Activated CD4-positive, alpha-beta T cell treated with anti-CD3 and anti-CD28 coated beads for 4 hours (primary cell): ENCODE measurements at regions not wholly inside any gene's neighbourhood (a gene's known extent, or its start where the extent isn't known, plus 50 kb on each side); places are given as distances from the start of the nearest gene placed in this dataset.
"Not testable (repeated sequence)": the region's sequence is repeated elsewhere in the genome, so short reads cannot be mapped to it uniquely, and the experiment has no call there.

Experiments used
- DNase-seq, 2 donors: peaks; one replicate each; pipeline ENCODE4 v3.0.0-alpha.2; 2020

GRCh38 chr6:102808944-102809505, 1415.5 kb downstream of the GRIK2 start:
- not testable (repeated sequence) for DNase-seq

GRCh38 chr6:102799051-102799450, 1405.5 kb downstream of the GRIK2 start:
- no peak for DNase-seq

GRCh38 chr6:102798636-102799035, 1405.1 kb downstream of the GRIK2 start:
- DNase-seq = no peak

- DNase-seq = no peak
Measured at GRCh38 chr6:102793752-102794151, 1400.2 kb downstream of the GRIK2 start.

- no peak for DNase-seq
Measured at GRCh38 chr6:102774326-102774725, 1380.8 kb downstream of the GRIK2 start.

GRCh38 chr6:102773636-102774035, 1380.1 kb downstream of the GRIK2 start:
- DNase-seq = no peak

GRCh38 chr6:102766963-102767362, 1373.5 kb downstream of the GRIK2 start:
- DNase-seq = no peak

GRCh38 chr6:102764317-102764716, 1370.8 kb downstream of the GRIK2 start:
- DNase-seq = no peak

GRCh38 chr6:102763891-102764290, 1370.4 kb downstream of the GRIK2 start:
- no peak for DNase-seq

- no peak for DNase-seq
Measured at GRCh38 chr6:102761872-102762271, 1368.4 kb downstream of the GRIK2 start.

- DNase-seq = no peak
Measured at GRCh38 chr6:102759415-102759814, 1365.9 kb downstream of the GRIK2 start.

- not testable (repeated sequence) for DNase-seq
Measured at GRCh38 chr6:102758536-102758935, 1365.0 kb downstream of the GRIK2 start.

GRCh38 chr6:102749210-102749971, 1355.9 kb downstream of the GRIK2 start:
- DNase-seq = no peak

- no peak for DNase-seq
Measured at GRCh38 chr6:102746941-102747340, 1353.4 kb downstream of the GRIK2 start.

- DNase-seq = no peak
Measured at GRCh38 chr6:102742754-102743356, 1349.3 kb downstream of the GRIK2 start.

GRCh38 chr6:102742028-102742427, 1348.5 kb downstream of the GRIK2 start:
- no peak for DNase-seq

- no peak for DNase-seq
Measured at GRCh38 chr6:102736941-102737368, 1343.4 kb downstream of the GRIK2 start.

- no peak for DNase-seq
Measured at GRCh38 chr6:102732898-102733297, 1339.4 kb downstream of the GRIK2 start.

- not testable (repeated sequence) for DNase-seq
Measured at GRCh38 chr6:102722086-102722485, 1328.6 kb downstream of the GRIK2 start.

GRCh38 chr6:102717737-102718456, 1324.4 kb downstream of the GRIK2 start:
- DNase-seq = no peak

- DNase-seq = no peak
Measured at GRCh38 chr6:102717252-102717651, 1323.7 kb downstream of the GRIK2 start.

GRCh38 chr6:102701019-102701418, 1307.5 kb downstream of the GRIK2 start:
- no peak for DNase-seq

- no peak for DNase-seq
Measured at GRCh38 chr6:102686461-102686860, 1293.0 kb downstream of the GRIK2 start.

GRCh38 chr6:102680413-102680812, 1286.9 kb downstream of the GRIK2 start:
- DNase-seq = no peak
